OCI-LY3 (cell line): ENCODE measurements at regions not wholly inside any gene's neighbourhood (a gene's known extent, or its start where the extent isn't known, plus 50 kb on each side); places are given as distances from the start of the nearest gene placed in this dataset.

Experiments used
- CTCF ChIP-seq: fragments of 200-600, 300-600 bp; sonication (generic); IDR thresholded peaks from 2 replicates; pipeline ENCODE4 v1.5.1; 2014; ENCODE audit warnings: antibody characterized with exemption, low read length, low read depth
- EZH2phosphoT487 ChIP-seq: fragments of 200-600 bp; shearing (Covaris generic); IDR thresholded peaks from 2 replicates; pipeline ENCODE4 v1.6.1; 2018; ENCODE audit warnings: antibody characterized with exemption, mixed run types, low read depth

- TF ChIP-seq CTCF (no peak; the same call in 1 of the 2 replicates), EZH2phosphoT487 (no peak)
Observed at GRCh38 chrX:51148848-51149247, 183.8 kb upstream of the NUDT10 start.
